Stimulated activated CD4-positive, alpha-beta T cell treated with anti-CD3 and anti-CD28 coated beads, Interleukin-4, amount 100 ng/mL, for 1 hour (primary cell): ENCODE measurements at regions not wholly inside any gene's neighbourhood (a gene's known extent, or its start where the extent isn't known, plus 50 kb on each side); places are given as distances from the start of the nearest gene placed in this dataset.
A peak's percentile ranks its signal among the peaks of the same experiment; 100 is the strongest.

ENCODE experiments used
- DNase-seq: peaks from one replicate; pipeline ENCODE4 v3.0.0-alpha.2; 2020

- no peak for DNase-seq
Observed at GRCh38 chr3:135874035-135874434, 91.5 kb upstream of the PPP2R3A start.

GRCh38 chr3:135878501-135878900, 87.0 kb upstream of the PPP2R3A start:
- DNase-seq = no peak

- no peak for DNase-seq
Observed at GRCh38 chr3:135885885-135886284, 79.6 kb upstream of the PPP2R3A start.

- no peak for DNase-seq
Observed at GRCh38 chr3:135887220-135887619, 78.3 kb upstream of the PPP2R3A start.

- DNase-seq = no peak
Observed at GRCh38 chr3:135889443-135889842, 76.1 kb upstream of the PPP2R3A start.

GRCh38 chr3:135891121-135891520, 74.4 kb upstream of the PPP2R3A start:
- no peak for DNase-seq

- peak; percentile 23 for DNase-seq
Observed at GRCh38 chr3:135895106-135895733, 70.3 kb upstream of the PPP2R3A start.

- DNase-seq = no peak
Observed at GRCh38 chr3:135895734-135896121, 69.8 kb upstream of the PPP2R3A start.

GRCh38 chr3:135896613-135897012, 68.9 kb upstream of the PPP2R3A start:
- no peak for DNase-seq

- no peak for DNase-seq
Observed at GRCh38 chr3:135897715-135898114, 67.8 kb upstream of the PPP2R3A start.

GRCh38 chr3:135898774-135899173, 66.8 kb upstream of the PPP2R3A start:
- DNase-seq = no peak

- DNase-seq = no peak
Observed at GRCh38 chr3:135905058-135905724, 60.3 kb upstream of the PPP2R3A start.

GRCh38 chr3:135907422-135908165, 57.9 kb upstream of the PPP2R3A start:
- no peak for DNase-seq

- DNase-seq = no peak
Observed at GRCh38 chr3:135908225-135908624, 57.3 kb upstream of the PPP2R3A start.

- no peak for DNase-seq
Observed at GRCh38 chr3:135908737-135909136, 56.8 kb upstream of the PPP2R3A start.

- no peak for DNase-seq
Observed at GRCh38 chr3:135911110-135911509, 54.4 kb upstream of the PPP2R3A start.

- no peak for DNase-seq
Observed at GRCh38 chr3:135915206-135915605, 50.3 kb upstream of the PPP2R3A start.
